ENCODE measurements at regions not wholly inside any gene's neighbourhood (a gene's known extent, or its start where the extent isn't known, plus 50 kb on each side); places are given as distances from the start of the nearest gene placed in this dataset.

DNA sequence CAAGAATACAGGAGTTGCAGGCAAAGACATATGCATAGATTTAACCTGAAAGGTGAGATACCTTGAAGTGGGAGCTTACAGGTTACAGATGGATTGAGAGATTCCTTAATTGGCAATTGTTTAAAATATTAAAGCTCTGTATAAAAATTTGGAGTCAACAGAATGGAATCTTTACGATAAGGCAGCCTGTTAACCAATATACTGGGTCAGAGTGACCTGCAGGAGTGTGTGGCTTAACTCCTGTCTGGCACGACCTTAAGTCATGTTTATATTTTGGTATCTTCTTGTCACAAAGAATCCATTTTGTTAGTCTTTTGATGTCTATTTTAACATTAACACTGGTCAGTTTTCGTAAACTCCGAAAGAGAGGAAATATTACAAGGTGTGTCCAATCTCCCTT, 1058.2 kb upstream of the CRIM1 start:
- no peak for DNase-seq (ENCODE audit: low read depth in 1 of 2, low spot score in 1 of 2)
- H3K27me3 ChIP-seq (ENCODE audit: insufficient read depth, poor library complexity, severe bottlenecking), result no peaks in the 10 kb centered on the region
- no peak overlapping the region for H3K4me3 ChIP-seq (replicated peaks; ENCODE audit: insufficient read depth, low read length)
- TF ChIP-seq GABPA (IDR thresholded peaks at IDR 0.05; ENCODE audit: low read depth), result no peak
- TF ChIP-seq, protein P1, sequence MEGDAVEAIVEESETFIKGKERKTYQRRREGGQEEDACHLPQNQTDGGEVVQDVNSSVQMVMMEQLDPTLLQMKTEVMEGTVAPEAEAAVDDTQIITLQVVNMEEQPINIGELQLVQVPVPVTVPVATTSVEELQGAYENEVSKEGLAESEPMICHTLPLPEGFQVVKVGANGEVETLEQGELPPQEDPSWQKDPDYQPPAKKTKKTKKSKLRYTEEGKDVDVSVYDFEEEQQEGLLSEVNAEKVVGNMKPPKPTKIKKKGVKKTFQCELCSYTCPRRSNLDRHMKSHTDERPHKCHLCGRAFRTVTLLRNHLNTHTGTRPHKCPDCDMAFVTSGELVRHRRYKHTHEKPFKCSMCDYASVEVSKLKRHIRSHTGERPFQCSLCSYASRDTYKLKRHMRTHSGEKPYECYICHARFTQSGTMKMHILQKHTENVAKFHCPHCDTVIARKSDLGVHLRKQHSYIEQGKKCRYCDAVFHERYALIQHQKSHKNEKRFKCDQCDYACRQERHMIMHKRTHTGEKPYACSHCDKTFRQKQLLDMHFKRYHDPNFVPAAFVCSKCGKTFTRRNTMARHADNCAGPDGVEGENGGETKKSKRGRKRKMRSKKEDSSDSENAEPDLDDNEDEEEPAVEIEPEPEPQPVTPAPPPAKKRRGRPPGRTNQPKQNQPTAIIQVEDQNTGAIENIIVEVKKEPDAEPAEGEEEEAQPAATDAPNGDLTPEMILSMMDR (IDR thresholded peaks at IDR 0.05; ENCODE audit: insufficient read depth, low read length), result no peak
- no peak for TF ChIP-seq SPI1 (IDR thresholded peaks at IDR 0.05; ENCODE audit: borderline replicate concordance, low read depth)
- TF ChIP-seq POLR2AphosphoS5 (IDR thresholded peaks at IDR 0.05; ENCODE audit: low read depth), result no peak
- H3K27ac ChIP-seq (replicated peaks), result no peak overlapping the region

- no peak overlapping the region for H3K4me3 ChIP-seq (replicated peaks; ENCODE audit: insufficient read depth, low read length)
- no peaks in the 10 kb centered on the region for H3K27me3 ChIP-seq (ENCODE audit: insufficient read depth, poor library complexity, severe bottlenecking)
- no peak for DNase-seq (ENCODE audit: low read depth in 1 of 2, low spot score in 1 of 2)
- no peak overlapping the region for H3K27ac ChIP-seq (replicated peaks)
- no peak for TF ChIP-seq REST (IDR thresholded peaks at IDR 0.05; ENCODE audit: insufficient replicate concordance, low read depth)
- no peak for TF ChIP-seq GABPA (IDR thresholded peaks at IDR 0.05; ENCODE audit: low read depth)
- TF ChIP-seq SPI1 (IDR thresholded peaks at IDR 0.05; ENCODE audit: borderline replicate concordance, low read depth), result no peak
- TF ChIP-seq, protein P1 (IDR thresholded peaks at IDR 0.05; ENCODE audit: insufficient read depth, low read length), result no peak
- TF ChIP-seq POLR2AphosphoS5 (IDR thresholded peaks at IDR 0.05; ENCODE audit: low read depth), result no peak
Observed at GRCh38 chr2:35294636-35295263, 1060.8 kb upstream of the CRIM1 start.

GRCh38 chr2:35293261-35293660, 1062.3 kb upstream of the CRIM1 start:
- Histone ChIP-seq H3K27ac (replicated peaks) (no peak overlapping the region), H3K4me3 (replicated peaks; ENCODE audit: insufficient read depth, low read length) (no peak overlapping the region), H3K27me3 (ENCODE audit: insufficient read depth, poor library complexity, severe bottlenecking) (no peaks in the 10 kb centered on the region)
- TF ChIP-seq, protein P1 (IDR thresholded peaks at IDR 0.05; ENCODE audit: insufficient read depth, low read length), result no peak
- no peak for TF ChIP-seq REST (IDR thresholded peaks at IDR 0.05; ENCODE audit: insufficient replicate concordance, low read depth)
- TF ChIP-seq POLR2AphosphoS5 (IDR thresholded peaks at IDR 0.05; ENCODE audit: low read depth), result no peak
- TF ChIP-seq SPI1 (IDR thresholded peaks at IDR 0.05; ENCODE audit: borderline replicate concordance, low read depth), result no peak
- no peak for TF ChIP-seq GABPA (IDR thresholded peaks at IDR 0.05; ENCODE audit: low read depth)
- DNase-seq (ENCODE audit: low read depth in 1 of 2, low spot score in 1 of 2), result no peak

GRCh38 chr2:35292199-35292598, 1063.4 kb upstream of the CRIM1 start:
- no peak for TF ChIP-seq GABPA (IDR thresholded peaks at IDR 0.05; ENCODE audit: low read depth)
- TF ChIP-seq SPI1 (IDR thresholded peaks at IDR 0.05; ENCODE audit: borderline replicate concordance, low read depth), result no peak
- TF ChIP-seq, protein P1 (IDR thresholded peaks at IDR 0.05; ENCODE audit: insufficient read depth, low read length), result no peak
- H3K27ac ChIP-seq (replicated peaks), result no peak overlapping the region
- H3K4me3 ChIP-seq (replicated peaks; ENCODE audit: insufficient read depth, low read length), result no peak overlapping the region
- H3K27me3 ChIP-seq (ENCODE audit: insufficient read depth, poor library complexity, severe bottlenecking), result no peaks in the 10 kb centered on the region
- DNase-seq (ENCODE audit: low read depth in 1 of 2, low spot score in 1 of 2), result no peak

Measured in HL-60 (cell line).